ENCODE measurements at regions not wholly inside any gene's neighbourhood (a gene's known extent, or its start where the extent isn't known, plus 50 kb on each side); places are given as distances from the start of the nearest gene placed in this dataset.

DNA sequence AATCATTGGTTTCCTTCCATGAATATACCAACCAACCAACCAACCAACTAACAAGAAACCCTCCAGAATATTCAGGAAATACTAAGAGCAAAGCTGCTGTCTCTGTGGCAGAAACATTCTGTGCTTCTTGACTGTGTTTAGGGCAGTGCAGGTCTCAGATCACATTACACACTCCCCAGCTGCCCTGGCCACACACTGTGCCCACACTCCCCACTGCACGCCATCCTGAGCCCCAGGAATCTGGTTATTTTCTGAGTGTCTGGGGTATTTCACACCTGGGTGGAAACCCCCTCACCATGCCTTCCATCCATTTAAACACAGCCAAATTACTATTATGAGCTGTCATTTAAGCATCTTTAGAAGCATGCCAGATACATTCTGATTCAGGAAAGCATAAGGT, 183.7 kb upstream of the ANK3 start:
- TF ChIP-seq, protein P1, sequence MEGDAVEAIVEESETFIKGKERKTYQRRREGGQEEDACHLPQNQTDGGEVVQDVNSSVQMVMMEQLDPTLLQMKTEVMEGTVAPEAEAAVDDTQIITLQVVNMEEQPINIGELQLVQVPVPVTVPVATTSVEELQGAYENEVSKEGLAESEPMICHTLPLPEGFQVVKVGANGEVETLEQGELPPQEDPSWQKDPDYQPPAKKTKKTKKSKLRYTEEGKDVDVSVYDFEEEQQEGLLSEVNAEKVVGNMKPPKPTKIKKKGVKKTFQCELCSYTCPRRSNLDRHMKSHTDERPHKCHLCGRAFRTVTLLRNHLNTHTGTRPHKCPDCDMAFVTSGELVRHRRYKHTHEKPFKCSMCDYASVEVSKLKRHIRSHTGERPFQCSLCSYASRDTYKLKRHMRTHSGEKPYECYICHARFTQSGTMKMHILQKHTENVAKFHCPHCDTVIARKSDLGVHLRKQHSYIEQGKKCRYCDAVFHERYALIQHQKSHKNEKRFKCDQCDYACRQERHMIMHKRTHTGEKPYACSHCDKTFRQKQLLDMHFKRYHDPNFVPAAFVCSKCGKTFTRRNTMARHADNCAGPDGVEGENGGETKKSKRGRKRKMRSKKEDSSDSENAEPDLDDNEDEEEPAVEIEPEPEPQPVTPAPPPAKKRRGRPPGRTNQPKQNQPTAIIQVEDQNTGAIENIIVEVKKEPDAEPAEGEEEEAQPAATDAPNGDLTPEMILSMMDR (IDR thresholded peaks at IDR 0.05; ENCODE audit: extremely low read depth, insufficient read depth, missing control alignments) = no peak
- DNase-seq (ENCODE audit: low spot score) = no peak
- in situ Hi-C loops (cut with MboI; ENCODE audit: low pct_unique_long_range_greater_than_20kb, low sequenced_read_pairs, unreplicated experiment) = no loop called here

DNA sequence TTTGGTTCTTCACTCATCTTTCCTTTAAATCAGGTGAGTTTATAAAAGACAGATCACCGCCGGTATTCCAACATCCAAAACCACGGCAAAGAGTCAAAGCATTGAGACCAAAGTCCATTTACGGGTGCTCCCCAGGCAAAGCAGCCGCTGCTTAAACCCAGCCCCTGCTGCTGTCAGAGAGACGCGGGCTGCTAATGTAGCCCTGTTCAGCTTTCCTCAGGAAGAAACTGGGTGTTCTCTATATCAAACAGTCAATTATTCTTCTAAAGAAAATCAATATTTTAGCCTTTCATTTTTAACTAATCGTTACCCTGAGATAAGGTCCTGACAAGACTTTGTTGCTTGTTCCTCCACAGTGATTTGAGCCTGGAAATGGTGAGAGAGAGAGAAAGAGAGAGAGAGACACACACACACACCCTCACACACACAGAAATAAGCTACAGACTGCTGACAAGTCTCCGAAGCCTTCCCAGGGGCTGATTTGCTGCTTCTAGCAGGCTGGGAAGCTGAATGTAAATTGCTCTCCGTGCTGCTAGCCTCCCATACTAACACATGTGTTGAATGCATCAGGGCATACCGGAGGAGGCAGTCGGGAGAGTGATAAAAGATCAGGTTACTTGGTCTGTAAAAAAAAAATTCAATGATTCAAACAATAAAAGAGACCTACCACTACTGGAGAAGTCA, 183.0 kb upstream of the ANK3 start:
- TF ChIP-seq, protein P1 (IDR thresholded peaks at IDR 0.05; ENCODE audit: extremely low read depth, insufficient read depth, missing control alignments) = no peak
- in situ Hi-C loops (cut with MboI; ENCODE audit: low pct_unique_long_range_greater_than_20kb, low sequenced_read_pairs, unreplicated experiment) = no loop called here
- DNase-seq (ENCODE audit: low spot score) = no peak

DNA sequence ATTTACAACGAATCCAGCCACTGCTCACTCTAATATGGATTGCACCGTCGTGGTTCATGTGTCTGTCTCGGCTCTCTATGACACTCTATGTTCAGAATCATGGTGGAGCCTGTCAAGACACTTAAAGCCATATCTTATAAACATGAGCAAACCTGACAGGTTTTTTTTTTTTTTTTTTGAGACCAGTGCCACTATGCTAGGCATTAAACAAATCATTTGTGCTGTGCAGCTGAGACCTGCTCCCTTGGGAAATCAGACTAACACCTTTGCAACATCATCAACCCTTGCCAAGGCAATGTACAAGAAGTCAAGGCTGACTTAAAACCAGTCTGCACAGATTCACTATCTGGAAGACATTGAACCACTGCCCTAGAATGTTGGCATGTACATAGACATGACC, 181.2 kb upstream of the ANK3 start:
- in situ Hi-C loops (cut with MboI; ENCODE audit: low pct_unique_long_range_greater_than_20kb, low sequenced_read_pairs, unreplicated experiment) = no loop called here
- TF ChIP-seq, protein P1 (IDR thresholded peaks at IDR 0.05; ENCODE audit: extremely low read depth, insufficient read depth, missing control alignments) = no peak
- DNase-seq (ENCODE audit: low spot score) = no peak

DNA sequence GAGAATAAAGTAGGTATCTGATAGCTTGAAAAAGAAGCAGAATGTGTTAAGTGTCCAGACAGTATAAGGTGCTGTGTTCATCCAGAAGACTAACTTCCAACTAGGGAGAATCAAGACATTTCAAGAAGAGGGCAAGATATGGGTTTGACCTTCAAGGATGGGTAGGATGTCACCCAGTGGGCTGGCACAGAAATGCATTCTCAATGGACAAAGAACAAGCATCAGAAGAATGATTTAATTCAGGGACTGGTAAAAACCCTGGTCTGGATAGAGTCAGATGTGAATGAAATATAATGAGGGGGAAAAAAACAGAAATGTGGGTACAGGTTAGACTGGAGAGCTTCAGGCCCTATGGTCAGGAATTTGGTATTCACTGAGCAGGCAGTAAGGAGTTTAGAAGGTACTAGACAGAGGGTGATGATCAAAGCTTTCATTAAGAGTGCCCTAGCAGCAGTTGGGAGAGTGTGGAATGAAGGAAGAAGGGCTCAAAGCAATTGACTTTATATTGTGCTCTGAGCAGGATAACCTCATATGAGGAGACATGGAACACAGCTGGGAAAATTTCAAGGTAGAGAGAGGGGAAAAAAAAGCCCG, 180.7 kb upstream of the ANK3 start:
- in situ Hi-C loops (cut with MboI; ENCODE audit: low pct_unique_long_range_greater_than_20kb, low sequenced_read_pairs, unreplicated experiment) = no loop called here
- DNase-seq (ENCODE audit: low spot score) = no peak
- TF ChIP-seq, protein P1 (IDR thresholded peaks at IDR 0.05; ENCODE audit: extremely low read depth, insufficient read depth, missing control alignments) = no peak

DNA sequence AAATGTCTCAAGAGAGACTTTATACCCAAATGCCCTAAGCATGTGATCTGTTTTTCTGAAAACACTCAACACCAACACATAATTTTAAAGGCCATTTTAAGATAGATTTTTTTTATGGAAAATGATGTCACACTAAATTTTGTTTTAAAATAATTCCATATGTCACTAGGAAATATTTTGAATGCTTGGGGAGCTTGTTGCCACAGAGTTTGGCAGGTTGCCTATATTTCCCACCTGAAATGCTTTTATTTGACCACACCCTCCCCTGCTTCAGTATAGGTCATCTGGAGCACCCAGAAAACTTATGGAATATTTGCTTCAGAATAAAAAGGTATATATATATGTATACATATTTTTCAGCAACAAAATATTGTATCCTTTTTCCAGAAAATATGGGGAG, 180.0 kb upstream of the ANK3 start:
- DNase-seq (ENCODE audit: low spot score) = no peak
- TF ChIP-seq, protein P1 (IDR thresholded peaks at IDR 0.05; ENCODE audit: extremely low read depth, insufficient read depth, missing control alignments) = no peak
- in situ Hi-C loops (cut with MboI; ENCODE audit: low pct_unique_long_range_greater_than_20kb, low sequenced_read_pairs, unreplicated experiment) = no loop called here

DNA sequence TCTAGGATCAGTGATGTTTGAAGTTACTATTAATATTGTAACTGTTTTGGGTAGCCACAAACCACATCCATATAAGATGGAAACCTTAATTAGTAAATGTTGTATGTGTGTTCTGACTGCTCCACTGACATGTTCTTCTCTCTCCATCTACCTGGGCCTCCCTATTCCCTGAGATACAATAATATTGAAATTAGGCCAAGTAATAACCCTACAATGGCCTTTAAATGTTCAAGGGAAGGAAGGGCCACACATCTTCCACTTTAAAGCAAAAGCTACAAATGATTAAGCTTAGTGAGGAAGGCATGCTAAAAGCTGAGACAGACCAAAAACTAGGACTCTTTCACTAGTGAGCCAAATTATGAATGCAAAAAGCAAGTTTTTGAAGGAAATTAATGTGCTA, 176.4 kb upstream of the ANK3 start:
- no peak for DNase-seq (ENCODE audit: low spot score)
- TF ChIP-seq, protein P1 (IDR thresholded peaks at IDR 0.05; ENCODE audit: extremely low read depth, insufficient read depth, missing control alignments) = no peak
- in situ Hi-C loops (cut with MboI; ENCODE audit: low pct_unique_long_range_greater_than_20kb, low sequenced_read_pairs, unreplicated experiment) = no loop called here

Data from GM13977 (cell line).